Ascending aorta (tissue), 2 donors: ENCODE measurements at regions not wholly inside any gene's neighbourhood (a gene's known extent, or its start where the extent isn't known, plus 50 kb on each side); places are given as distances from the start of the nearest gene placed in this dataset.

Experiments
- DNase-seq, 2 donors: peaks; one replicate each; pipeline ENCODE4 v3.0.0-alpha.2; 2019; ENCODE audit warnings: low spot score in 2 of 2
- H3K27ac ChIP-seq, 2 donors: fragments of 200-600 bp; sonication (generic); one replicate each; pipeline ENCODE4 v1.5.1; 2016 to 2017; ENCODE audit warnings: mild to moderate bottlenecking in 1 of 2
- H3K27me3 ChIP-seq: fragments of 200-600 bp; sonication (generic); one replicate; pipeline ENCODE4 v1.5.1; 2017
- H3K36me3 ChIP-seq, 2 donors: fragments of 200-600 bp; sonication (generic); one replicate each; pipeline ENCODE4 v1.5.1; 2016
- H3K4me1 ChIP-seq, 2 donors: fragments of 200-600 bp; sonication (generic); one replicate each; pipeline ENCODE4 v1.5.1; 2016 to 2017; ENCODE audit warnings: mild to moderate bottlenecking in 1 of 2
- H3K4me3 ChIP-seq, 2 donors: fragments of 200-600 bp; sonication (generic); one replicate each; pipeline ENCODE4 v1.5.1; 2016 to 2017; ENCODE audit warnings: mild to moderate bottlenecking in 1 of 2
- H3K9me3 ChIP-seq, 2 donors: fragments of 200-600 bp; sonication (generic); one replicate each; pipeline ENCODE4 v1.5.1; 2016
- intact Hi-C: fragments of 100-400 bp; cut with DNase I; formaldehyde crosslinking; loops from one replicate; pipeline ENCODE4 v1.15.1; 2023
- TF ChIP-seq, protein P1 (sequence below), 3 experiments: fragments of 200-600 bp in 2 of 3; fragments of 450-650 bp in 1 of 3; sonication (generic) in 2 of 3; IDR thresholded peaks; one replicate each; pipeline ENCODE4 v1.5.1; 2016 to 2019; ENCODE audit warnings: antibody characterized with exemption in 3 of 3, mild to moderate bottlenecking in 1 of 3, moderate library complexity in 1 of 3

DNA sequence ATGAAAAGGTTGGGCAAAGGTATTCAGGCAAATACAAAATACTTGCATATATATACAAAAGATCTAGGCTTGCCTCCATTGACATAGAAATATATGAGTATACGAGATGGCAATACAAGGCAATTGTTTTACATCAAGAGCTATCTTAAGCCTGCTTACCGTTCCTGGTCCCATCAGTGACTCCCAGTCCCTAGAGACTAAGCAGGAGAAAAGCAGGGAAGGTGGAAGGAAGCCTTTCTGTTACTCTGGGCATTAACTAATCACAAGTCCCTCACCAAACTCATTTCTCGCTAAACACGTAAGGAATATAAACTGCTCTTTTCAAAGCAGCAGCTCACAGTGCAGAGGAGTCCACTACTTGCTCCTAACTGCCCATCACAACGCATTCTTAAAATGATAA lies 125.2 kb downstream of the ZNF608 start:
- intact Hi-C loops = no loop called here
- H3K27ac ChIP-seq = no peak overlapping the region
- H3K4me1 ChIP-seq = no peaks in the 10 kb centered on the region
- H3K27me3 ChIP-seq = no peaks in the 10 kb centered on the region
- TF ChIP-seq, protein P1, sequence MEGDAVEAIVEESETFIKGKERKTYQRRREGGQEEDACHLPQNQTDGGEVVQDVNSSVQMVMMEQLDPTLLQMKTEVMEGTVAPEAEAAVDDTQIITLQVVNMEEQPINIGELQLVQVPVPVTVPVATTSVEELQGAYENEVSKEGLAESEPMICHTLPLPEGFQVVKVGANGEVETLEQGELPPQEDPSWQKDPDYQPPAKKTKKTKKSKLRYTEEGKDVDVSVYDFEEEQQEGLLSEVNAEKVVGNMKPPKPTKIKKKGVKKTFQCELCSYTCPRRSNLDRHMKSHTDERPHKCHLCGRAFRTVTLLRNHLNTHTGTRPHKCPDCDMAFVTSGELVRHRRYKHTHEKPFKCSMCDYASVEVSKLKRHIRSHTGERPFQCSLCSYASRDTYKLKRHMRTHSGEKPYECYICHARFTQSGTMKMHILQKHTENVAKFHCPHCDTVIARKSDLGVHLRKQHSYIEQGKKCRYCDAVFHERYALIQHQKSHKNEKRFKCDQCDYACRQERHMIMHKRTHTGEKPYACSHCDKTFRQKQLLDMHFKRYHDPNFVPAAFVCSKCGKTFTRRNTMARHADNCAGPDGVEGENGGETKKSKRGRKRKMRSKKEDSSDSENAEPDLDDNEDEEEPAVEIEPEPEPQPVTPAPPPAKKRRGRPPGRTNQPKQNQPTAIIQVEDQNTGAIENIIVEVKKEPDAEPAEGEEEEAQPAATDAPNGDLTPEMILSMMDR (IDR thresholded peaks at IDR 0.05) = no peak
- no peaks in the 10 kb centered on the region for H3K36me3 ChIP-seq
- no peak for DNase-seq
- H3K4me3 ChIP-seq = no peak overlapping the region
- H3K9me3 ChIP-seq = no peaks in the 10 kb centered on the region

DNA sequence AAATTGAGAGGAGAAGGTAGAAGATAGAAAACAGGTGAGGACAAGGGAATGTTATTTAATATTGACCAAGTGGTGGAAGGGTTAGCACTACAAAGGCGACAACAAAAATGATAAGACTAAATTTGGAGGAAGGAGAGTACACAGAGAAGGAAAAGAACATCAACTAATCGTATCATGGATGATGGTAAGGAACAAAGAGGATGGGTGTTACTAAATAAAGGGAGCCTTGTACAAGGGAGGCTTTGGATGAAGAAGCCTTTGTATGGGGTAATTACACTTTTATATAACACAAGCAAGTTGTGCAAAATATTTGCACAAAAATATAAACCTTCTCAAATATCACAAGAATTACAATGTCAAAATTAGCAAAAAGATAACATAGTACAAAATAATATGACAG lies 125.7 kb downstream of the ZNF608 start:
- Histone ChIP-seq H3K36me3 (no peaks in the 10 kb centered on the region), H3K4me3 (no peak overlapping the region), H3K9me3 (no peaks in the 10 kb centered on the region), H3K4me1 (no peaks in the 10 kb centered on the region), H3K27me3 (no peaks in the 10 kb centered on the region), H3K27ac (no peak overlapping the region)
- intact Hi-C loops = no loop called here
- DNase-seq = no peak
- TF ChIP-seq, protein P1 (IDR thresholded peaks at IDR 0.05) = no peak

DNA sequence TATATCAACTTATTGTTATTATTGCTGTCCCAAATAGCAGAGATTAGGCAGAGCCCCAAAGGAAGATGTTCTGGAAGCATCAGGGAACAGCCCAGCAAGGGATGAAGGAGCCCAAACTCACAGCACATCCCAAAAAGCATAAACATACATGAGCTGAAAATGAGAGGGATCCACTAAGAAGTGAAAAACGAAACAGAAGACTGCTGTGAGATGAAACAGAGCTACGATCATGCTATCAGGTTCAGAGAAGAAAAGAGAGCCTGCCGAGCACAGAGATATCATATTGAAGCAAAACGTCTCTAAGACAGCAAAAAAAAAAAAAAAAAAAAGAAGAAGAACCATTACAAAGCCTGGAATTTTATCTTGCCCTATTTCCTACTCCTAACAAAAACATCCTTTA lies 127.3 kb downstream of the ZNF608 start:
- H3K4me1 ChIP-seq = no peaks in the 10 kb centered on the region
- H3K27ac ChIP-seq = no peak overlapping the region
- no peaks in the 10 kb centered on the region for H3K27me3 ChIP-seq
- TF ChIP-seq, protein P1 (IDR thresholded peaks at IDR 0.05) = no peak
- no peak overlapping the region for H3K4me3 ChIP-seq
- no peaks in the 10 kb centered on the region for H3K36me3 ChIP-seq
- intact Hi-C loops = no loop called here
- no peak for DNase-seq
- H3K9me3 ChIP-seq = no peaks in the 10 kb centered on the region

DNA sequence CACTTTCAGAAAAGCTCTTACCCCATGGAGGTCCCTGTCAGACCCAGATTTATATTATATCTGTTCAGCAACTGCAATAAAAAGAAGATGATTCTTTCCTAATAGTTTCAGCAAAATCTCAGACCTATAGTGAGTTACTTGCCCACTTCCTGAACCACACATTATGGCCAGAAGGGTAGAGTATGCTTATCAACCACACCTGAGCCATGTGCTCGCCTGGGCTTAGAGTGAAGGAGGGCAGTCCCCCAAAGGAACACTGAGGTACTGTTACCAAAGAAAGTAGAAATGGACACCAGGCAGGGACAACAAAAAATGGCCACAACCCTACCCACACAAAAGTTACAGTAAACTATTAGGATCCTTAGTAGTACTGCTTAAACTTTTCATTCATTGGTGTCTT lies 128.7 kb downstream of the ZNF608 start:
- Histone ChIP-seq H3K4me1 (no peaks in the 10 kb centered on the region), H3K27ac (no peak overlapping the region), H3K9me3 (no peaks in the 10 kb centered on the region), H3K4me3 (no peak overlapping the region), H3K36me3 (no peaks in the 10 kb centered on the region), H3K27me3 (no peaks in the 10 kb centered on the region)
- no peak for DNase-seq
- TF ChIP-seq, protein P1 (IDR thresholded peaks at IDR 0.05) = no peak
- intact Hi-C loops = no loop called here

DNA sequence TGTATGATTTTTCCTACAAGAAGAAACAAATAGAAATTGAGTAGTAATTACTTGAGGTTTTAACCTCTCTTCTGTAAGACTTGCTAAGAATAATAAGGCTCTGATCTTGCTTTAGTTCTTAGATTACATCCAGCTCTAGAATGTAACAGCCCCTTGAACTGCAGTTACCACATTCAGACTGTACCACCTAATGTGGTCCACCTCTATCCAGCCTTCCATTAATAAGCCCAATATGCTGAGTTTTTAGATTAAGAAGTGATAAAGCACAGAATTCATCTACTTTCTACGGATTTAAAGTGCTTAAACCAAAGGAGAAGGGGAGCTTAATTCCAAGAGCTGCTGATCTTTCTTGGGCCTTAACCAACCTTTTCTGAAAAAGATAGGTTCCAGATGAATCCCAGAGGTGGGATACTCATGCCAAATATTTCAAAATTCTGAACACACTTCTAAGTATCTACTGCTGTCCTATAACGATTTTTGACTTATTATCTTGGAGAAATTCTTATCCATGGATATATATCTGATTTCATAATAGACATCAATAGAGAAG lies 131.5 kb downstream of the ZNF608 start:
- Histone ChIP-seq H3K36me3 (no peaks in the 10 kb centered on the region), H3K4me3 (no peak overlapping the region), H3K9me3 (no peaks in the 10 kb centered on the region), H3K27ac (no peak overlapping the region), H3K4me1 (no peaks in the 10 kb centered on the region), H3K27me3 (no peaks in the 10 kb centered on the region)
- DNase-seq = no peak
- intact Hi-C loops = no loop called here
- TF ChIP-seq, protein P1 (IDR thresholded peaks at IDR 0.05) = no peak

DNA sequence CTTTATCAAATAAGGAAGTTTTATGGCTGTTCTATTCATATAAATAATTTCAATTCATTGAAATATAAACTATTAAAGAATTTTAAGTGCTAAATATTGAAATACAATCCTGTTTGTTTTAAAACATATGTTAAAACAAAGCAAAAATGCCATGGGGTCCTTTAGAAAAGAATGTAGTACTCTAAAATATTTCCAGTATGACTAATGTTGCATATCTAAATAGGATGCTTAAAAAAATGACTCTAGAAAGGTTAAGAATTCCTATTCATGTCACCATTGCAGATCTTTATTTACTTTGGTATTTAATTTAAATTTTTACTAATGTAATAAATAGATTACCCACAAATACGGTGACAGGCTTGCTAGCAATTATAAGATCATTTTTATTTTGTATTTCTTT lies 132.3 kb downstream of the ZNF608 start:
- no peak for DNase-seq
- no peaks in the 10 kb centered on the region for H3K36me3 ChIP-seq
- TF ChIP-seq, protein P1 (IDR thresholded peaks at IDR 0.05) = no peak
- intact Hi-C loops = no loop called here
- H3K4me1 ChIP-seq = no peaks in the 10 kb centered on the region
- no peaks in the 10 kb centered on the region for H3K27me3 ChIP-seq
- H3K27ac ChIP-seq = no peak overlapping the region
- no peaks in the 10 kb centered on the region for H3K9me3 ChIP-seq
- no peak overlapping the region for H3K4me3 ChIP-seq
